Heart left ventricle (tissue), 16 donors: ENCODE measurements at regions not wholly inside any gene's neighbourhood (a gene's known extent, or its start where the extent isn't known, plus 50 kb on each side); places are given as distances from the start of the nearest gene placed in this dataset.
"Not testable (repeated sequence)": the region's sequence is repeated elsewhere in the genome, so short reads cannot be mapped to it uniquely, and the experiment has no call there.

Source experiments
- ATAC-seq, 4 donors: fragments of 200-7000 bp; cut with Tn5 transposase; one replicate each; pipeline ENCODE4 v1.9.1; 2020 to 2022; ENCODE audit warnings: moderate library complexity in 4 of 4, mild to moderate bottlenecking in 3 of 4, moderate number of reproducible peaks in 1 of 4
- DNase-seq, 5 donors: peaks; one replicate each; pipeline ENCODE4 v3.0.0-alpha.2; 2020
- H3K27ac ChIP-seq, 12 donors: fragments of 200-600 bp; sonication (generic) in 4 of 12; one replicate each; pipeline versions ENCODE4 v1.5.0 to v1.8.0; 2016 to 2022; ENCODE audit warnings: mild to moderate bottlenecking in 2 of 12
- H3K27me3 ChIP-seq, 9 donors: fragments of 200-600 bp; sonication (generic) in 2 of 9; one replicate each; pipeline versions ENCODE4 v1.5.1 to v1.8.0; 2016 to 2022; ENCODE audit warnings: mild to moderate bottlenecking in 3 of 9
- H3K36me3 ChIP-seq, 9 donors: fragments of 200-600 bp; sonication (generic) in 2 of 9; one replicate each; pipeline versions ENCODE4 v1.5.0 to v1.8.0; 2018 to 2022; ENCODE audit warnings: mild to moderate bottlenecking in 2 of 9
- H3K4me1 ChIP-seq, 12 donors: fragments of 200-600 bp; sonication (generic) in 4 of 12; one replicate each; pipeline versions ENCODE4 v1.5.0 to v1.8.0; 2016 to 2022; ENCODE audit warnings: mild to moderate bottlenecking in 3 of 12
- H3K4me3 ChIP-seq, 12 donors: fragments of 200-600 bp; sonication (generic) in 4 of 12; one replicate each; pipeline versions ENCODE4 v1.5.0 to v1.8.0; 2017 to 2022; ENCODE audit warnings: mild to moderate bottlenecking in 9 of 12, moderate library complexity in 4 of 12
- H3K9me3 ChIP-seq, 12 donors: fragments of 200-600 bp; sonication (generic) in 4 of 12; one replicate each; pipeline versions ENCODE4 v1.5.0 to v1.8.0; 2016 to 2022; ENCODE audit warnings: mild to moderate bottlenecking in 1 of 12
- POLR2A ChIP-seq, 2 donors: fragments of 450-650 bp; IDR thresholded peaks; one replicate each; pipeline ENCODE4 v1.6.1; 2017; ENCODE audit warnings: antibody characterized with exemption in 2 of 2, mild to moderate bottlenecking in 2 of 2, moderate library complexity in 2 of 2
- WGBS, 4 donors: extraction: QIAGEN DNeasy Blood & Tissue Kit in 2 of 4; methylation state at CpG; one replicate each; pipeline versions ENCODE4 v1.1.5 to v1.1.7; 2013 to 2018; 5-methylcytosine and 5-hydroxymethylcytosine counted together
- intact Hi-C, 10 donors: fragments of 100-400 bp; cut with DNase I; formaldehyde crosslinking; loops; one replicate each; pipeline versions ENCODE4 v1.11.1 to v1.14.2; 2022
- TF ChIP-seq, protein P1 (sequence below), 12 donors: fragments of 200-600 bp; sonication (generic) in 4 of 12; IDR thresholded peaks; one replicate each; pipeline versions ENCODE4 v1.5.0 to v1.8.0; 2018 to 2022; ENCODE audit warnings: antibody characterized with exemption in 12 of 12, mild to moderate bottlenecking in 5 of 12
- donor health status: ischemic (EF 13 %, LVEDD 7.1; RV severe dilation, severe dysfunction).
- donor health status: healthy with polysubstance abuse.
- donor health status: DM: no; HTN: yes; CAD: no.
- donor health status: DM: no; HTN: no; CAD: no.
- donor health status: ischemic (EF 25% LVEDD 6.9; RV normal size, moderate dysfunction).
- donor health status: ischemic (EF 25% LVEDD 5.7; RV mildly dilated, moderate dysfunction).
- donor health status: healthy.
- donor health status: DM: yes; HTN: yes; CAD: no.
- donor health status: ischemic (EF 35%, LVEDD 5.7; RV mildly dilated, moderate dysfunction).
- donor health status: nonischemic (EF 11% LVEDD 7.7; RV severe dilation, severe dysfunction).
- donor health status: DM: yes; HTN: yes; CAD: no.
- donor health status: PGD.
- donor health status: ischemic (EF 29% LVEDD 5.4; RV normal size, mild dysfunction).
- donor health status: nonischemic (EF 23%, LVEDD 6.1; RV moderate dilation, normal function).

DNA sequence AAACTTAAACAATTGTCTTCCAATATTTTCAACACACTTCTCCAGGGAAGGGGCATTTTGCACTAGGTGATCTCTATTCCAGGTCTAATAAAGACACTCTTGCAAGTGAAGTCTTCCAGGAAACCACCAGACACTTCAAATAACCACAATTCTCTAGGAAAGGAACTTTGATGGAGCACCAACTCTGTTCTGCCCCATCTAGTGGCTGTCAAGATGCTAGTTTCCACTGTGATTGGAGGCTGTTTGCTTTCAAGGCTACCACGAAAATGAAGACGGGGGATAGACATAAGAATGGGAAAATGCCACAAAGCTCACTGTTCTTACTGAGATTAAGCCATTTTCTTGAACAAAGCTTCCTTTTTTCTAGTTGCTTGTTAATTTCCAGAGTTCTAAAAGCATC, 100.6 kb upstream of the F9 start:
- Histone ChIP-seq H3K36me3 (no peaks in the 10 kb centered on the region), H3K27ac (no peak overlapping the region), H3K4me3 (no peak overlapping the region), H3K4me1 (no peaks in the 10 kb centered on the region), H3K27me3 (no peaks in the 10 kb centered on the region), H3K9me3 (no peaks in the 10 kb centered on the region)
- intact Hi-C loops: loop anchor here in 2 of 10 donors (5.0 to 10.0 kb wide), 2 partner anchors 303 to 655 kb away; no protein-coding TSS in a partner anchor
- WGBS, 4 donors: 16 to 28% (median 20%) methylated on average over 2 of the region's 2 CpGs
- no peak for ATAC-seq
- DNase-seq: no peak
- TF ChIP-seq, protein P1, sequence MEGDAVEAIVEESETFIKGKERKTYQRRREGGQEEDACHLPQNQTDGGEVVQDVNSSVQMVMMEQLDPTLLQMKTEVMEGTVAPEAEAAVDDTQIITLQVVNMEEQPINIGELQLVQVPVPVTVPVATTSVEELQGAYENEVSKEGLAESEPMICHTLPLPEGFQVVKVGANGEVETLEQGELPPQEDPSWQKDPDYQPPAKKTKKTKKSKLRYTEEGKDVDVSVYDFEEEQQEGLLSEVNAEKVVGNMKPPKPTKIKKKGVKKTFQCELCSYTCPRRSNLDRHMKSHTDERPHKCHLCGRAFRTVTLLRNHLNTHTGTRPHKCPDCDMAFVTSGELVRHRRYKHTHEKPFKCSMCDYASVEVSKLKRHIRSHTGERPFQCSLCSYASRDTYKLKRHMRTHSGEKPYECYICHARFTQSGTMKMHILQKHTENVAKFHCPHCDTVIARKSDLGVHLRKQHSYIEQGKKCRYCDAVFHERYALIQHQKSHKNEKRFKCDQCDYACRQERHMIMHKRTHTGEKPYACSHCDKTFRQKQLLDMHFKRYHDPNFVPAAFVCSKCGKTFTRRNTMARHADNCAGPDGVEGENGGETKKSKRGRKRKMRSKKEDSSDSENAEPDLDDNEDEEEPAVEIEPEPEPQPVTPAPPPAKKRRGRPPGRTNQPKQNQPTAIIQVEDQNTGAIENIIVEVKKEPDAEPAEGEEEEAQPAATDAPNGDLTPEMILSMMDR (IDR thresholded peaks at IDR 0.05): peak in 5 of 12 donors; percentile 8 to 19 (median 12)
- TF ChIP-seq POLR2A (IDR thresholded peaks at IDR 0.05): no peak

DNA sequence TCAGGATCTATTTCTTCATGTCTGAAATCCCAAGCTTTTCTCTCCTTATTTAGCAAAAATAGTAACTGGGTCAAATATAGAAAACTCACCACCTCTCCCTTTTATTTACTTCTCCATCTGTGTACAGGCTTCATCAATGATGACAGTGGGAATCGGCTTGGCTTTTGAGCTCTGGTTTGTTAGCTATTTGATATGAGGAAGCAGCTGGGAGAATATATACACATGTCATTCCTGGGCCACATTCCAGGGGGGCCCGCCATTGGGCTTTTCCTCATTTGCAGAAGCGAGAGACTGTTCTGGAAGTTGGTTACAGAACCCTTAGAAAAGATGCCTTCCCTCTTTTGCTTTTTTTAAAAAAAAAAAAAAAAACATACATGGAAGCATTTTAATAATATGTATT, 107.4 kb upstream of the F9 start:
- DNase-seq: no peak
- ATAC-seq: no peak
- intact Hi-C loops: loop anchor here in 1 of 10 donors (10.0 kb wide), 1 partner anchor 648 kb away; no protein-coding TSS in a partner anchor

DNA sequence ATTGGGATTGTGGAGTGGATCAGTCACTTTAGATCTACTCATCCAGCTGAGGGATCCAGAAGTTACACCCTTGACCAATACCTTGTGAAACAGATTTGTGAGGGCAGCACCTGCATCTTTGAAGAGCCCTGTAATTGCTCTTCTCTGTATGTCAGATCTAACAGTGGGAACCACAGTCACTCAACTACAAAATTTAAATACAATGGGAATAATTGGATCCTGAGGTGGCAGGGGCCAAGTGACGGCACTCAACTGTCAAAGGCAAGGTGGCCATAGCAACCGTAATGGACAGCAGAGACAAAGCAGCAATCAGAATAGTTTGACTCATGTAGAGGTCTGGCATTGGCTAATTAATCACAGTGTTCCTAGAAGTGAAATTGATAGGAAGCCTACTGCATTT, 132.3 kb upstream of the F9 start:
- H3K36me3 ChIP-seq, intact Hi-C loops, H3K4me1 ChIP-seq, H3K4me3 ChIP-seq, H3K9me3 ChIP-seq, H3K27me3 ChIP-seq, DNase-seq, ATAC-seq, H3K27ac ChIP-seq: not testable (repeated sequence)
- WGBS, 4 donors: 92 to 98% (median 95%) methylated on average over 2 of the region's 2 CpGs

More for the DNA sequence above, 107.4 kb upstream of the F9 start:
- no peaks in the 10 kb centered on the region for H3K9me3 ChIP-seq
- TF ChIP-seq POLR2A (IDR thresholded peaks at IDR 0.05): no peak
- TF ChIP-seq, protein P1 (IDR thresholded peaks at IDR 0.05): no peak
- no peaks in the 10 kb centered on the region for H3K4me1 ChIP-seq
- WGBS, 4 donors: 18 to 39% (median 32%) methylated on average over 3 of the region's 3 CpGs
- no peaks in the 10 kb centered on the region for H3K27me3 ChIP-seq
- H3K27ac ChIP-seq: no peak overlapping the region
- H3K4me3 ChIP-seq: no peak overlapping the region
- no peaks in the 10 kb centered on the region for H3K36me3 ChIP-seq

- Histone ChIP-seq H3K36me3 (no peaks in the 10 kb centered on the region), H3K27me3 (peaks cover 0 to 5% (median 0%) of the 10 kb centered on the region in 9 donors), H3K27ac (no peak overlapping the region), H3K9me3 (no peaks in the 10 kb centered on the region), H3K4me1 (no peaks in the 10 kb centered on the region), H3K4me3 (no peak overlapping the region)
- DNase-seq (no peak), ATAC-seq (no peak)
- intact Hi-C loops: no loop called here
- no peak for TF ChIP-seq POLR2A (IDR thresholded peaks at IDR 0.05)
- TF ChIP-seq, protein P1 (IDR thresholded peaks at IDR 0.05): no peak
- WGBS, 4 donors: 44 to 69% (median 60%) methylated on average over 3 of the region's 3 CpGs
Measured at GRCh38 chrX:139388254-139388653, 142.3 kb upstream of the F9 start.

GRCh38 chrX:139382529-139382928, 148.0 kb upstream of the F9 start:
- WGBS, 4 donors: 70 to 94% (median 88%) methylated on average over 8 to 14 of the region's 14 CpGs

GRCh38 chrX:139376547-139376946, 154.0 kb upstream of the F9 start:
- ATAC-seq, H3K4me3 ChIP-seq, H3K4me1 ChIP-seq, intact Hi-C loops, H3K27me3 ChIP-seq, H3K9me3 ChIP-seq, DNase-seq, H3K36me3 ChIP-seq, H3K27ac ChIP-seq: not testable (repeated sequence)
- WGBS, 4 donors: 74 to 93% (median 86%) methylated on average over 3 of the region's 3 CpGs

More at GRCh38 chrX:139382529-139382928, 148.0 kb upstream of the F9 start:
- TF ChIP-seq, protein P1 (IDR thresholded peaks at IDR 0.05): no peak
- TF ChIP-seq POLR2A (IDR thresholded peaks at IDR 0.05): no peak
- ATAC-seq (no peak), DNase-seq (no peak)
- no peaks in the 10 kb centered on the region for H3K4me1 ChIP-seq
- H3K9me3 ChIP-seq: no peaks in the 10 kb centered on the region
- intact Hi-C loops: no loop called here
- H3K4me3 ChIP-seq: no peak overlapping the region
- no peaks in the 10 kb centered on the region for H3K36me3 ChIP-seq
- H3K27me3 ChIP-seq: no peaks in the 10 kb centered on the region
- no peak overlapping the region for H3K27ac ChIP-seq
